ENCODE measurements at regions not wholly inside any gene's neighbourhood (a gene's known extent, or its start where the extent isn't known, plus 50 kb on each side); places are given as distances from the start of the nearest gene placed in this dataset.

GRCh38 chr6:135748189-135748588 lies 103.3 kb upstream of the PDE7B start:
- Histone ChIP-seq H3K36me3 (ENCODE audit: control insufficient read depth in 4 of 4, insufficient read depth in 3 of 4, low read depth in 1 of 4, low read length in 3 of 4) (no peaks in the 10 kb centered on the region), H3K4me1 (ENCODE audit: control insufficient read depth in 4 of 4, insufficient read depth in 4 of 4, low read length in 3 of 4) (no peaks in the 10 kb centered on the region), H3K27ac (ENCODE audit: low read depth in 1 of 2, low read length in 2 of 2) (no peak overlapping the region), H3K9me3 (ENCODE audit: control insufficient read depth in 4 of 4, low read length in 3 of 4) (no peaks in the 10 kb centered on the region), H3K4me3 (ENCODE audit: low read depth in 1 of 3, low read length in 3 of 3) (no peak overlapping the region), H3K9ac (ENCODE audit: low read depth in 1 of 2, low read length in 2 of 2) (no peak overlapping the region), H3K27me3 (ENCODE audit: control insufficient read depth in 4 of 4, insufficient read depth in 4 of 4, low read length in 3 of 4) (no peaks in the 10 kb centered on the region)
- WGBS: 76% methylated on average over 3 of the region's 3 CpGs
- TF ChIP-seq FOXA2 (IDR thresholded peaks at IDR 0.05) (no peak), JUND (IDR thresholded peaks at IDR 0.05) (no peak), HNF4A (conservative IDR thresholded peaks at IDR 0.05) (no peak), REST (IDR thresholded peaks at IDR 0.05) (no peak), RXRA (IDR thresholded peaks at IDR 0.05) (no peak), EGR1 (IDR thresholded peaks at IDR 0.05; ENCODE audit: low read depth in 2 of 2) (no peak), ZBTB33 (IDR thresholded peaks at IDR 0.05) (no peak), YY1 (IDR thresholded peaks at IDR 0.05) (no peak), HNF4G (IDR thresholded peaks at IDR 0.05) (no peak), TAF1 (conservative IDR thresholded peaks at IDR 0.05) (no peak), GABPA (IDR thresholded peaks at IDR 0.05 in 1 of 2, conservative IDR thresholded peaks at IDR 0.05 in 1 of 2) (no peak), ATF3 (IDR thresholded peaks at IDR 0.05) (no peak), RAD21 (IDR thresholded peaks at IDR 0.05) (no peak), NR2F2 (IDR thresholded peaks at IDR 0.05) (no peak), SP1 (IDR thresholded peaks at IDR 0.05) (no peak), CTCF (IDR thresholded peaks at IDR 0.05; ENCODE audit: low read depth, low read length, missing input control) (no peak), FOXA1 (IDR thresholded peaks at IDR 0.05) (no peak), MAX (IDR thresholded peaks at IDR 0.05) (no peak)
- no peak for DNase-seq (ENCODE audit: low spot score)
